ENCODE measurements at regions not wholly inside any gene's neighbourhood (a gene's known extent, or its start where the extent isn't known, plus 50 kb on each side); places are given as distances from the start of the nearest gene placed in this dataset.
"Not testable (repeated sequence)": the region's sequence is repeated elsewhere in the genome, so short reads cannot be mapped to it uniquely, and the experiment has no call there.

GRCh38 chr2:90298983-90299382 lies 1607.5 kb downstream of the RPIA start:
- not testable (repeated sequence) for DNase-seq

DNA sequence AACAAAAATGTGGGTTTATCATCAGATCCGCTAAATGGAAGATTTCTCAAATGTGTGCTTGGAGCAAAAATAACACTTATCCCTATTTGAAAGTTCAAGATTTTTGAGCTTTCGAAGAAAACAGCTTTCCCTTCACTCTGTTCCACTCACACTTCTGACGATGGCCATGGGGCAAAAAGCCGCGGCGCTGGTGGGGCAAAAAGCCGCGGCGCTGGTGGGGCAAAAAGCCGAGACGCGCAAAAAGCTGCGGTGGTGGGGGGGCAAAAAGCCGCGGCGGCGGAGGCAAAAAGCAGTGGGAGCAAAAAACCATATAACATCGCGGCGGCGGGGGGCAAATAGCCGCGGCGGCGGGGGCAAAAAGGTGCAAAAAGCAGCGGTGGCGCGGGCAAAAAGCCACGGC lies 1631.5 kb downstream of the RPIA start:
- DNase-seq: not testable (repeated sequence)

GRCh38 chr2:90323612-90324558 lies 1632.4 kb downstream of the RPIA start:
- not testable (repeated sequence) for DNase-seq

DNA sequence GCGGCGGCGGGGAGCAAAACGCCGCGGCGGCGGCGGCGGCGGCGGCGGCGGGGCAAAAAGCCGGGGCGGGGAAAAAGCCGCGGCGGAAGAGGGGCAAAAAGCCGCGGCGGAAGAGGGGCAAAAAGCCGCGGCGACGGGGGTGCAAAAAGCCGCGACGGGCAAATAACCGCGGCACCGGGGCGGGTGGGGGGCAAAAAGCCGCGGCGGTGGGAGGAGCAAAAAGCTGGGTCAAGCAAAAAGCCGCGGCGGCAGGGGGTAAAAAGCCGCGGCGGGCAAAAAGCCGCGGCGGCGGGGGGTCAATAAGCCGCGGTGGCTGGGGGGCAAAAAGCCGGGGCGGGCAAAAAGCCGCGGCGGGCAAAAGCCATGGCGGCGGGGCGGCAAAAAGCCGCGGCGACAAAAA lies 1633.2 kb downstream of the RPIA start:
- DNase-seq: not testable (repeated sequence)

DNA sequence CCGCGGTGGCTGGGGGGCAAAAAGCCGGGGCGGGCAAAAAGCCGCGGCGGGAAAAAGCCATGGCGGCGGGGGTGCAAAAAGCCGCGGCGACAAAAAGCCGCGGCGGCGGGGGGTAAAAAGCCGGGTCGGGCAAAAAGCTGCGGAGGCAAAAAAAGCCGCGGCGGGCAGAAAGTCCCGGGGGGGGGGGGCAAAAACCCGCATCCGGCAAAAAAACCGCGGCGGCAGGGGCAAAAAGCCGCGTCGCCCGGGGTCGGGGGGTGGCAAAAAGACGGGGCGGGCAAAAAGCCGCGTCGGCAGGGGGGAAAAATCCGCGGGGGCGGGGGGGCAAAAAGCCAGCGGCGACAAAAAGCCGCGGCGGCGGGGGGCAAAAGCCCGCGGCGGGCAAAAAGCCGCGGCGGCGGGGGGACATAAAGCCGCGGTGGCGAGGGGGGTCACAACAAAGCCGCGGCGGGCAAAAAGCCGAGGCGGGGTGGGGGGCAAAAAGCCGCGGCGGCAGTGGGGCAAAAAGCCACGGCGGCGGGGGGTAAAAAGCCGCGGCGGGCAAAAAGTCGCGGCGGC lies 1634.4 kb downstream of the RPIA start:
- DNase-seq: not testable (repeated sequence)

- not testable (repeated sequence) for DNase-seq
These were observed 1664.1 kb downstream of the RPIA start for GRCh38 chr2:90355546-90355945.

DNA sequence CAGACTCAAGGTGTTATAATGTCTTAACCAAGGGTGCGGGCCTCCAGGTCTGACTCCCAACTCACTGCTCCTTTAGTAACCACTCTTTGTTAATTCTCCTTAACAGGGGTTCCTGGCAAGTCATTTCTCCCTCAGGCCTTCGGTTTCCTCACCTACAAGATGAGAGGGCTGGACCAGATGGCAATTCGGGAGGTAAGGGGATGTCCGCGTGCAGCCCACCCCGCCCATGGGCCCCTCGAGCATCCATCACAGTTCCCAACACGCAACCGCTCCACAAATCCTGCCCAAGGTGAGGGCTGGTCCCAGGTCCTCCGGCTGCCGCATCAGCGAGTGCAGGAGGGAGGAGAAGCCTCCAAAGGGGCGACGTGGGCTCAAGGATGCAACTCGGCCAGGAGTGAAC lies 1667.9 kb downstream of the RPIA start:
- not testable (repeated sequence) for DNase-seq

GRCh38 chr2:90359887-90360730 lies 1668.6 kb downstream of the RPIA start:
- not testable (repeated sequence) for DNase-seq

DNA sequence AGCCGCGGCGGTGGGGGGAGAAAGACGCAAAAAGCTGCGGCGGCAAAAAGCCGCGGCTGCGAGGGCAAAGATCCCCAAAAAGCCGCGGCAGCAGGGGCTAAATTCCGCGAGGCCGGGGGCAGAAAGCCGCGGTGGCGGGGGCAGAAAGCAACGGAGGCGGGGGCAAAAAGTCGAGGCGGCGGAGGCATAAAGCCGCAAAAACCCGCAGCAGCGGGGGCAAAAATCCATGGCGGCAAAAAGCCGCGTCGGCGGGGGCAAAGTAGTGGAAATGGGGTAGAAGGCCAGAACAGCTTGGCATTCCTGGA lies 1669.2 kb downstream of the RPIA start:
- DNase-seq: not testable (repeated sequence)

Measured in NCI-H2171 treated with DMSO at 0.1 percent for 48 hours (cell line).